Vagina (tissue), 2 donors: ENCODE measurements at regions not wholly inside any gene's neighbourhood (a gene's known extent, or its start where the extent isn't known, plus 50 kb on each side); places are given as distances from the start of the nearest gene placed in this dataset.

Experiments used
- POLR2A ChIP-seq, 2 donors: fragments of 450-650 bp; IDR thresholded peaks; one replicate each; pipeline ENCODE4 v1.6.1; 2017; ENCODE audit warnings: antibody characterized with exemption in 2 of 2, mild to moderate bottlenecking in 2 of 2, moderate library complexity in 2 of 2
- TF ChIP-seq, protein P1 (sequence below), 3 experiments: fragments of 450-650 bp in 2 of 3; fragments of 200-600 bp in 1 of 3; sonication (generic) in 1 of 3; IDR thresholded peaks; one replicate each; pipeline ENCODE4 v1.5.1; 2017 to 2019; ENCODE audit warnings: antibody characterized with exemption in 3 of 3, mild to moderate bottlenecking in 2 of 3, moderate library complexity in 2 of 3

GRCh38 chr4:158036998-158037397 lies 135.8 kb downstream of the GASK1B start:
- TF ChIP-seq, protein P1, sequence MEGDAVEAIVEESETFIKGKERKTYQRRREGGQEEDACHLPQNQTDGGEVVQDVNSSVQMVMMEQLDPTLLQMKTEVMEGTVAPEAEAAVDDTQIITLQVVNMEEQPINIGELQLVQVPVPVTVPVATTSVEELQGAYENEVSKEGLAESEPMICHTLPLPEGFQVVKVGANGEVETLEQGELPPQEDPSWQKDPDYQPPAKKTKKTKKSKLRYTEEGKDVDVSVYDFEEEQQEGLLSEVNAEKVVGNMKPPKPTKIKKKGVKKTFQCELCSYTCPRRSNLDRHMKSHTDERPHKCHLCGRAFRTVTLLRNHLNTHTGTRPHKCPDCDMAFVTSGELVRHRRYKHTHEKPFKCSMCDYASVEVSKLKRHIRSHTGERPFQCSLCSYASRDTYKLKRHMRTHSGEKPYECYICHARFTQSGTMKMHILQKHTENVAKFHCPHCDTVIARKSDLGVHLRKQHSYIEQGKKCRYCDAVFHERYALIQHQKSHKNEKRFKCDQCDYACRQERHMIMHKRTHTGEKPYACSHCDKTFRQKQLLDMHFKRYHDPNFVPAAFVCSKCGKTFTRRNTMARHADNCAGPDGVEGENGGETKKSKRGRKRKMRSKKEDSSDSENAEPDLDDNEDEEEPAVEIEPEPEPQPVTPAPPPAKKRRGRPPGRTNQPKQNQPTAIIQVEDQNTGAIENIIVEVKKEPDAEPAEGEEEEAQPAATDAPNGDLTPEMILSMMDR (IDR thresholded peaks at IDR 0.05) = no peak
- TF ChIP-seq POLR2A (IDR thresholded peaks at IDR 0.05) = no peak
